GM12878 (cell line): ENCODE measurements at regions not wholly inside any gene's neighbourhood (a gene's known extent, or its start where the extent isn't known, plus 50 kb on each side); places are given as distances from the start of the nearest gene placed in this dataset.

Experiments used
- BHLHE40 ChIP-seq, 2 experiments: fragments of 450-650 bp in 1 of 2; IDR thresholded peaks; 2 replicates each; pipeline ENCODE4 v1.6.1; 2011 to 2017; ENCODE audit warnings: low read depth in 2 of 2, borderline replicate concordance in 1 of 2, improper control_type of control experiment in 1 of 2, low read length in 1 of 2, mild to moderate bottlenecking in 1 of 2
- CTCF ChIP-seq, 3 experiments: IDR thresholded peaks in 2 of 3; conservative IDR thresholded peaks in 1 of 3; 2 replicates each; pipeline ENCODE4 v1.5.1; 2011; ENCODE audit warnings: low read depth in 3 of 3, low read length in 3 of 3, mild to moderate bottlenecking in 3 of 3, control low read depth in 2 of 3, moderate library complexity in 2 of 3, inconsistent platforms in 1 of 3, mixed read lengths in 1 of 3; ENCODE audit not compliant: control insufficient read depth in 2 of 3, insufficient read depth in 1 of 3; ENCODE audit errors: extremely low read depth in 1 of 3
- DPF2 ChIP-seq: fragments of 450-650 bp; IDR thresholded peaks from 2 replicates; pipeline ENCODE4 v1.6.1; 2017; ENCODE audit warnings: mild to moderate bottlenecking
- EGR1 ChIP-seq, 2 experiments: IDR thresholded peaks; 1 replicate in 1 of 2; 2 replicates in 1 of 2; pipeline ENCODE4 v1.6.1; 2011 to 2012; ENCODE audit warnings: low read depth in 2 of 2, low read length in 2 of 2, borderline replicate concordance in 1 of 2, mild to moderate bottlenecking in 1 of 2, moderate library complexity in 1 of 2
- NRF1 ChIP-seq: conservative IDR thresholded peaks from 2 replicates; pipeline ENCODE4 v1.6.1; 2011; ENCODE audit warnings: mild to moderate bottlenecking, low read depth, low read length, improper control_type of control experiment
- POLR2AphosphoS5 ChIP-seq: IDR thresholded peaks from 2 replicates; pipeline ENCODE4 v1.6.1; 2011; ENCODE audit warnings: mild to moderate bottlenecking, low read length, inconsistent platforms
- SPI1 ChIP-seq: IDR thresholded peaks from 2 replicates; pipeline ENCODE4 v1.6.1; 2011; ENCODE audit warnings: low read depth, mild to moderate bottlenecking, low read length, moderate library complexity, borderline replicate concordance; ENCODE audit not compliant: insufficient read depth
- ZBTB4 ChIP-seq: fragments of 450-650 bp; formaldehyde crosslinking; IDR thresholded peaks from 2 replicates; pipeline ENCODE4 v1.4.0; 2022; ENCODE audit warnings: mild to moderate bottlenecking, moderate library complexity
- TF ChIP-seq, protein P1 (sequence below): IDR thresholded peaks from 2 replicates; pipeline ENCODE4 v1.6.1; 2012; ENCODE audit warnings: low read depth, low read length, improper control_type of control experiment
- TF ChIP-seq, protein P2 (sequence below): IDR thresholded peaks from 2 replicates; pipeline ENCODE4 v1.6.1; 2012; ENCODE audit warnings: mild to moderate bottlenecking, low read depth, low read length

DNA sequence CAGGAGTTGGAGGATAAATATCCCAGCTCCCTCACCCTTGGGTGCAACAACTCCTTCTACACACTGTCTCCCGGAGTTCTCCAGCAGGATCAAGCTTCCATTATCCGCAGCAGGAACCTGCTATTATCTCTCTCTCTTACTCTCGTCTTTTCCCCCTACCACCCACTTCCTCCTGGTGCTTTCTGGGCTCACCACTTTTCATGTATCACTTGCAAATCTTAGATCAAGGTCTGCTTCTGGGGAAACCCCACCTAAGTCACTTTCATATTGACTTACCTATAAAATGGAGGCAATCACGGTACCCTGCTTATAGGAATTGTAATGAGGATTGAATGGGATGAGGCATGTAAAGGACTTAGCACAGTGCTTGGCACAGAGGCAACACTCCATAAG lies 589.5 kb downstream of the BCOR start:
- TF ChIP-seq DPF2 (no peak), ZBTB4 (no peak), NRF1 (no peak), SPI1 (no peak), EGR1 (IDR thresholded peaks at IDR 0.05; ENCODE audit: borderline replicate concordance in 1 of 2, low read depth in 2 of 2, low read length in 2 of 2) (no peak), POLR2AphosphoS5 (no peak), BHLHE40 (IDR thresholded peaks at IDR 0.05; ENCODE audit: borderline replicate concordance in 1 of 2, low read depth in 2 of 2, low read length in 1 of 2) (no peak), CTCF (IDR thresholded peaks at IDR 0.05 in 2 of 3, conservative IDR thresholded peaks at IDR 0.05 in 1 of 3; ENCODE audit: control insufficient read depth in 2 of 3, extremely low read depth in 1 of 3, insufficient read depth in 1 of 3, low read depth in 3 of 3, low read length in 3 of 3) (no peak)
- TF ChIP-seq, protein P1, sequence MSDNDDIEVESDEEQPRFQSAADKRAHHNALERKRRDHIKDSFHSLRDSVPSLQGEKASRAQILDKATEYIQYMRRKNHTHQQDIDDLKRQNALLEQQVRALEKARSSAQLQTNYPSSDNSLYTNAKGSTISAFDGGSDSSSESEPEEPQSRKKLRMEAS, result no peak
- TF ChIP-seq, protein P2, sequence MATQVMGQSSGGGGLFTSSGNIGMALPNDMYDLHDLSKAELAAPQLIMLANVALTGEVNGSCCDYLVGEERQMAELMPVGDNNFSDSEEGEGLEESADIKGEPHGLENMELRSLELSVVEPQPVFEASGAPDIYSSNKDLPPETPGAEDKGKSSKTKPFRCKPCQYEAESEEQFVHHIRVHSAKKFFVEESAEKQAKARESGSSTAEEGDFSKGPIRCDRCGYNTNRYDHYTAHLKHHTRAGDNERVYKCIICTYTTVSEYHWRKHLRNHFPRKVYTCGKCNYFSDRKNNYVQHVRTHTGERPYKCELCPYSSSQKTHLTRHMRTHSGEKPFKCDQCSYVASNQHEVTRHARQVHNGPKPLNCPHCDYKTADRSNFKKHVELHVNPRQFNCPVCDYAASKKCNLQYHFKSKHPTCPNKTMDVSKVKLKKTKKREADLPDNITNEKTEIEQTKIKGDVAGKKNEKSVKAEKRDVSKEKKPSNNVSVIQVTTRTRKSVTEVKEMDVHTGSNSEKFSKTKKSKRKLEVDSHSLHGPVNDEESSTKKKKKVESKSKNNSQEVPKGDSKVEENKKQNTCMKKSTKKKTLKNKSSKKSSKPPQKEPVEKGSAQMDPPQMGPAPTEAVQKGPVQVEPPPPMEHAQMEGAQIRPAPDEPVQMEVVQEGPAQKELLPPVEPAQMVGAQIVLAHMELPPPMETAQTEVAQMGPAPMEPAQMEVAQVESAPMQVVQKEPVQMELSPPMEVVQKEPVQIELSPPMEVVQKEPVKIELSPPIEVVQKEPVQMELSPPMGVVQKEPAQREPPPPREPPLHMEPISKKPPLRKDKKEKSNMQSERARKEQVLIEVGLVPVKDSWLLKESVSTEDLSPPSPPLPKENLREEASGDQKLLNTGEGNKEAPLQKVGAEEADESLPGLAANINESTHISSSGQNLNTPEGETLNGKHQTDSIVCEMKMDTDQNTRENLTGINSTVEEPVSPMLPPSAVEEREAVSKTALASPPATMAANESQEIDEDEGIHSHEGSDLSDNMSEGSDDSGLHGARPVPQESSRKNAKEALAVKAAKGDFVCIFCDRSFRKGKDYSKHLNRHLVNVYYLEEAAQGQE, result no peak
